ENCODE measurements at regions not wholly inside any gene's neighbourhood (a gene's known extent, or its start where the extent isn't known, plus 50 kb on each side); places are given as distances from the start of the nearest gene placed in this dataset.

DNA sequence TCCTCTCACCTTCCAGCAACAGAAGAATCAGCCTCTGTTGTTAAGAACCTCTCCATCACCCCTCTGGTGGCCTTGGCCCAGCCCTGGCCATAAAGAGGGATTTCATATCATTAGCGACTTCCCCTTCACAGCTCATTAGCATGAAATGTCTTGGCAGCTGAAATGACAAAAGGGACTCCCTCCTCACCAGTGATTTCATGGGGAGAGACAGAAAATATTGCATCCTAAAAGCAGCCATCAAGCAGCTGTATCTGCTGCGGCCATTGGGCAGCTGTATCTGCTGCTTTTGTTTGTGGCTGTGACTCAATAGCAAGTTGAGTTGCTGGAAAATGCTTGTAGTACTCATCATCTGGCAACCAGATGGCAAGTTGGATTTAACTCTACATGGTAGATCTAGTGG is 105.9 kb upstream of the RMDN2 start:
- 0 out of 2 replicates have a peak, but pooled peaks cover 5% of the 10 kb centered on the region for H3K9me3 ChIP-seq (ENCODE audit: insufficient read depth, low read depth)
- H3K9me2 ChIP-seq (ENCODE audit: insufficient read depth) = no peaks in the 10 kb centered on the region
- H2AFZ ChIP-seq = no peak overlapping the region
- no peak overlapping the region for H3K4me3 ChIP-seq
- no peak overlapping the region for H3K4me2 ChIP-seq
- no peak for DNase-seq
- POLR2A ChIA-PET (ENCODE audit: unreplicated experiment) = no interaction called here
- CTCF ChIA-PET = no interaction called here
- H3K79me2 ChIP-seq (ENCODE audit: low read depth) = no peaks in the 10 kb centered on the region
- no peaks in the 10 kb centered on the region for H3K36me3 ChIP-seq (ENCODE audit: low read depth)
- H3K4me1 ChIP-seq (replicated peaks; ENCODE audit: insufficient read depth) = no peaks in the 10 kb centered on the region
- no peak overlapping the region for H3K27ac ChIP-seq
- H3K27me3 ChIP-seq (ENCODE audit: insufficient read depth, low read depth) = no peaks in the 10 kb centered on the region
- intact Hi-C loops (cut with micrococcal nuclease; ENCODE audit: unreplicated experiment) = no loop called here
- TF ChIP-seq EZH2 (IDR thresholded peaks at IDR 0.05; ENCODE audit: low read depth) = no peak
- TF ChIP-seq, protein P1, sequence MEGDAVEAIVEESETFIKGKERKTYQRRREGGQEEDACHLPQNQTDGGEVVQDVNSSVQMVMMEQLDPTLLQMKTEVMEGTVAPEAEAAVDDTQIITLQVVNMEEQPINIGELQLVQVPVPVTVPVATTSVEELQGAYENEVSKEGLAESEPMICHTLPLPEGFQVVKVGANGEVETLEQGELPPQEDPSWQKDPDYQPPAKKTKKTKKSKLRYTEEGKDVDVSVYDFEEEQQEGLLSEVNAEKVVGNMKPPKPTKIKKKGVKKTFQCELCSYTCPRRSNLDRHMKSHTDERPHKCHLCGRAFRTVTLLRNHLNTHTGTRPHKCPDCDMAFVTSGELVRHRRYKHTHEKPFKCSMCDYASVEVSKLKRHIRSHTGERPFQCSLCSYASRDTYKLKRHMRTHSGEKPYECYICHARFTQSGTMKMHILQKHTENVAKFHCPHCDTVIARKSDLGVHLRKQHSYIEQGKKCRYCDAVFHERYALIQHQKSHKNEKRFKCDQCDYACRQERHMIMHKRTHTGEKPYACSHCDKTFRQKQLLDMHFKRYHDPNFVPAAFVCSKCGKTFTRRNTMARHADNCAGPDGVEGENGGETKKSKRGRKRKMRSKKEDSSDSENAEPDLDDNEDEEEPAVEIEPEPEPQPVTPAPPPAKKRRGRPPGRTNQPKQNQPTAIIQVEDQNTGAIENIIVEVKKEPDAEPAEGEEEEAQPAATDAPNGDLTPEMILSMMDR (conservative IDR thresholded peaks at IDR 0.05) = no peak
- 0 out of 2 replicates have a peak, but pooled peaks cover 5% of the 10 kb centered on the region for H3F3A ChIP-seq (ENCODE audit: insufficient read depth, low read depth)
- H4K20me1 ChIP-seq (ENCODE audit: insufficient read depth) = no peaks in the 10 kb centered on the region
- no TSS peak for BruUV-seq (replicated peaks)

DNA sequence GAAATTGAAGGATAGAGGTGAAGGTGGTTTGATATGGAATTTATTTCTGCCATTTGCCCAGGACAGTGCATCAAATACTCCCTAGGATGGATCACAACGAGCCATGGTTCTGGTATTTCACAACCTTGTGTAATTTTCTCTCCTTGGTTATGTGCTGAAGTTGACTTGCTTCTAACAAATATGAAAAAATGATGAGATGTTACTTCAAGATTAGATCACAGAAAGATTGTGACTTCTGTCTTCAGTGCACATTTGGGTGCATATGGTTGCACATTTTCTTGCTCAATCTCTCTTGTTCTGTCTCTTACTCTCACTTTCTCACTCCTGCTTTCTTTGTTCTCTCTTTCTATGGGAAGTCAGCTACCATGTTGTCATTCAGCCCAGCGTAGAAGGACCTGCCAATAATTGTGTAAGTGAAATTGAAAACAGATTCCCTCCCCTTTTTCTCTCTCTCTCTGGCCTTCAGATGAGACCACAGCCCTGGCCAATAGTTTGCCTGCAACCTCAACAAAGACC is 104.6 kb upstream of the RMDN2 start:
- POLR2A ChIA-PET (ENCODE audit: unreplicated experiment) = no interaction called here
- Histone ChIP-seq H3K4me1 (replicated peaks; ENCODE audit: insufficient read depth) (no peaks in the 10 kb centered on the region), H3K9me2 (ENCODE audit: insufficient read depth) (no peaks in the 10 kb centered on the region), H3K36me3 (ENCODE audit: low read depth) (no peaks in the 10 kb centered on the region), H3K9me3 (ENCODE audit: insufficient read depth, low read depth) (0 out of 2 replicates have a peak, but pooled peaks cover 5% of the 10 kb centered on the region), H3K27me3 (ENCODE audit: insufficient read depth, low read depth) (no peaks in the 10 kb centered on the region), H2AFZ (no peak overlapping the region), H3K4me3 (no peak overlapping the region), H4K20me1 (ENCODE audit: insufficient read depth) (no peaks in the 10 kb centered on the region), H3F3A (ENCODE audit: insufficient read depth, low read depth) (0 out of 2 replicates have a peak, but pooled peaks cover 5% of the 10 kb centered on the region), H3K27ac (no peak overlapping the region), H3K4me2 (no peak overlapping the region), H3K79me2 (ENCODE audit: low read depth) (no peaks in the 10 kb centered on the region)
- intact Hi-C loops (cut with micrococcal nuclease; ENCODE audit: unreplicated experiment) = no loop called here
- TF ChIP-seq EZH2 (IDR thresholded peaks at IDR 0.05; ENCODE audit: low read depth) = no peak
- TF ChIP-seq, protein P1 (conservative IDR thresholded peaks at IDR 0.05) = no peak
- no peak for DNase-seq
- CTCF ChIA-PET = no interaction called here
- BruUV-seq (replicated peaks) = no TSS peak

DNA sequence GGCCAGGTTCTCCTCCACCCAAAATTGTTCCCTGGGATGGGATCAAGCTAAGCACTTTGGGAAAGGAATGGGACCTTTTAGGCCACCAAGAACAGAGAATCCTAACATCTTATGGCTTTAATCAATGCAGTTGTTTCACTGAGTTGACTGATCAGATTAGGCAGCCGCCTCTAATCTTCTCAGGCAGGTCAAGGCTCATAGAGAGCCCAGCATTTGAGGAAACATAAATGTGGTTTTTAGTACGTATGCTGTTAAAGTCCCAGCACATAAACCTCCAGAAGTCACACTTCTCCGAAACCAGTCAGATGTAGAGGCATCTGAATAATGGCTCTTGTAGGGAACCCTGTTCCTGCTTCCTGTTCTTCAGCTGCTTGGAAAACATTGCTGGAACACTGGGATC is 99.5 kb upstream of the RMDN2 start:
- H3K27ac ChIP-seq = no peak overlapping the region
- H3K4me1 ChIP-seq (replicated peaks; ENCODE audit: insufficient read depth) = peaks cover 24% of the 10 kb centered on the region
- DNase-seq = no peak
- H3K9me3 ChIP-seq (ENCODE audit: insufficient read depth, low read depth) = 0 out of 2 replicates have a peak, but pooled peaks cover 3% of the 10 kb centered on the region
- H3K4me3 ChIP-seq = no peak overlapping the region
- BruUV-seq (replicated peaks) = no TSS peak
- ChIA-PET CTCF (no interaction called here), POLR2A (ENCODE audit: unreplicated experiment) (no interaction called here)
- no peaks in the 10 kb centered on the region for H3K27me3 ChIP-seq (ENCODE audit: insufficient read depth, low read depth)
- no peaks in the 10 kb centered on the region for H3K36me3 ChIP-seq (ENCODE audit: low read depth)
- no peaks in the 10 kb centered on the region for H4K20me1 ChIP-seq (ENCODE audit: insufficient read depth)
- TF ChIP-seq, protein P1 (conservative IDR thresholded peaks at IDR 0.05) = no peak
- no peak for TF ChIP-seq EZH2 (IDR thresholded peaks at IDR 0.05; ENCODE audit: low read depth)
- intact Hi-C loops (cut with micrococcal nuclease; ENCODE audit: unreplicated experiment) = no loop called here
- H2AFZ ChIP-seq = no peak overlapping the region
- no peak overlapping the region for H3K4me2 ChIP-seq
- no peaks in the 10 kb centered on the region for H3K79me2 ChIP-seq (ENCODE audit: low read depth)
- H3K9me2 ChIP-seq (ENCODE audit: insufficient read depth) = no peaks in the 10 kb centered on the region
- 0 out of 2 replicates have a peak, but pooled peaks cover 12% of the 10 kb centered on the region for H3F3A ChIP-seq (ENCODE audit: insufficient read depth, low read depth)
